ENCODE measurements at regions not wholly inside any gene's neighbourhood (a gene's known extent, or its start where the extent isn't known, plus 50 kb on each side); places are given as distances from the start of the nearest gene placed in this dataset.

DNA sequence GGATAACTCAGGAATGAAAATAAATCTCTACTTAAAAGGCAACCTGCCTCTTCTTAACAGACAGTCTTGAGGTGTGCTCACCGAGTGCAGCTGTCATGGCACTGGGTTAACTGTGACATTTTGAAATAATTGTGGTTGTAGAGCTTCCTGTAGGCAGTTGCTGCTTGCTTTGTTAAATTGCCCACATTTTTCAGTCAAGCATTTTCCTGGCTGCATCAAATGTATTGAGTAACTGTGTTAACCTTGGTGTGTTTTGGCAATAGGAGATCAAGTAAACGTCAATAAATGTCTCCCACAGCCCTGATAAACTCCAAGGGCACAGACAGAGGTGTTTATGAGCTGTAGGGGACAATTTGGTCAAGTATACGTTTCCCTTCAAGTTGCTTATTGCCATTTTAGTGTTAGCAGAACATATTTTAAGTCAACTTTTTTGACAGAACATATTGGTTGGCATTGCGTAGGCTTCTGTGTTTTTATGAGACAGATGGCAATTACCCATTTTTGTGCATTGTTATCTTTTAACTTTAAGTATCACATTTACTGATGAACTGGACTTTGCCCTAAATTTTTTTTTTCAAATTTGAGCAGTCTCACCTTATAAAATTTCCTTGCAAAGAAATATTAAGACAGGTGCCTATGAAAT lies 527.4 kb downstream of the C4orf33 start:
- TF ChIP-seq, protein P1, sequence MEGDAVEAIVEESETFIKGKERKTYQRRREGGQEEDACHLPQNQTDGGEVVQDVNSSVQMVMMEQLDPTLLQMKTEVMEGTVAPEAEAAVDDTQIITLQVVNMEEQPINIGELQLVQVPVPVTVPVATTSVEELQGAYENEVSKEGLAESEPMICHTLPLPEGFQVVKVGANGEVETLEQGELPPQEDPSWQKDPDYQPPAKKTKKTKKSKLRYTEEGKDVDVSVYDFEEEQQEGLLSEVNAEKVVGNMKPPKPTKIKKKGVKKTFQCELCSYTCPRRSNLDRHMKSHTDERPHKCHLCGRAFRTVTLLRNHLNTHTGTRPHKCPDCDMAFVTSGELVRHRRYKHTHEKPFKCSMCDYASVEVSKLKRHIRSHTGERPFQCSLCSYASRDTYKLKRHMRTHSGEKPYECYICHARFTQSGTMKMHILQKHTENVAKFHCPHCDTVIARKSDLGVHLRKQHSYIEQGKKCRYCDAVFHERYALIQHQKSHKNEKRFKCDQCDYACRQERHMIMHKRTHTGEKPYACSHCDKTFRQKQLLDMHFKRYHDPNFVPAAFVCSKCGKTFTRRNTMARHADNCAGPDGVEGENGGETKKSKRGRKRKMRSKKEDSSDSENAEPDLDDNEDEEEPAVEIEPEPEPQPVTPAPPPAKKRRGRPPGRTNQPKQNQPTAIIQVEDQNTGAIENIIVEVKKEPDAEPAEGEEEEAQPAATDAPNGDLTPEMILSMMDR (IDR thresholded peaks at IDR 0.05), result no peak
- TF ChIP-seq CEBPB (IDR thresholded peaks at IDR 0.05) (no peak), HDAC2 (IDR thresholded peaks at IDR 0.05) (no peak), EP300 (IDR thresholded peaks at IDR 0.05) (no peak)
- TF ChIP-seq, protein P2, sequence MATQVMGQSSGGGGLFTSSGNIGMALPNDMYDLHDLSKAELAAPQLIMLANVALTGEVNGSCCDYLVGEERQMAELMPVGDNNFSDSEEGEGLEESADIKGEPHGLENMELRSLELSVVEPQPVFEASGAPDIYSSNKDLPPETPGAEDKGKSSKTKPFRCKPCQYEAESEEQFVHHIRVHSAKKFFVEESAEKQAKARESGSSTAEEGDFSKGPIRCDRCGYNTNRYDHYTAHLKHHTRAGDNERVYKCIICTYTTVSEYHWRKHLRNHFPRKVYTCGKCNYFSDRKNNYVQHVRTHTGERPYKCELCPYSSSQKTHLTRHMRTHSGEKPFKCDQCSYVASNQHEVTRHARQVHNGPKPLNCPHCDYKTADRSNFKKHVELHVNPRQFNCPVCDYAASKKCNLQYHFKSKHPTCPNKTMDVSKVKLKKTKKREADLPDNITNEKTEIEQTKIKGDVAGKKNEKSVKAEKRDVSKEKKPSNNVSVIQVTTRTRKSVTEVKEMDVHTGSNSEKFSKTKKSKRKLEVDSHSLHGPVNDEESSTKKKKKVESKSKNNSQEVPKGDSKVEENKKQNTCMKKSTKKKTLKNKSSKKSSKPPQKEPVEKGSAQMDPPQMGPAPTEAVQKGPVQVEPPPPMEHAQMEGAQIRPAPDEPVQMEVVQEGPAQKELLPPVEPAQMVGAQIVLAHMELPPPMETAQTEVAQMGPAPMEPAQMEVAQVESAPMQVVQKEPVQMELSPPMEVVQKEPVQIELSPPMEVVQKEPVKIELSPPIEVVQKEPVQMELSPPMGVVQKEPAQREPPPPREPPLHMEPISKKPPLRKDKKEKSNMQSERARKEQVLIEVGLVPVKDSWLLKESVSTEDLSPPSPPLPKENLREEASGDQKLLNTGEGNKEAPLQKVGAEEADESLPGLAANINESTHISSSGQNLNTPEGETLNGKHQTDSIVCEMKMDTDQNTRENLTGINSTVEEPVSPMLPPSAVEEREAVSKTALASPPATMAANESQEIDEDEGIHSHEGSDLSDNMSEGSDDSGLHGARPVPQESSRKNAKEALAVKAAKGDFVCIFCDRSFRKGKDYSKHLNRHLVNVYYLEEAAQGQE (IDR thresholded peaks at IDR 0.05), result no peak

Data from A549 (cell line).